ENCODE measurements at regions not wholly inside any gene's neighbourhood (a gene's known extent, or its start where the extent isn't known, plus 50 kb on each side); places are given as distances from the start of the nearest gene placed in this dataset.

GRCh38 chr5:5588887-5589826 lies 166.7 kb downstream of the ICE1 start:
- TF ChIP-seq, protein P1, sequence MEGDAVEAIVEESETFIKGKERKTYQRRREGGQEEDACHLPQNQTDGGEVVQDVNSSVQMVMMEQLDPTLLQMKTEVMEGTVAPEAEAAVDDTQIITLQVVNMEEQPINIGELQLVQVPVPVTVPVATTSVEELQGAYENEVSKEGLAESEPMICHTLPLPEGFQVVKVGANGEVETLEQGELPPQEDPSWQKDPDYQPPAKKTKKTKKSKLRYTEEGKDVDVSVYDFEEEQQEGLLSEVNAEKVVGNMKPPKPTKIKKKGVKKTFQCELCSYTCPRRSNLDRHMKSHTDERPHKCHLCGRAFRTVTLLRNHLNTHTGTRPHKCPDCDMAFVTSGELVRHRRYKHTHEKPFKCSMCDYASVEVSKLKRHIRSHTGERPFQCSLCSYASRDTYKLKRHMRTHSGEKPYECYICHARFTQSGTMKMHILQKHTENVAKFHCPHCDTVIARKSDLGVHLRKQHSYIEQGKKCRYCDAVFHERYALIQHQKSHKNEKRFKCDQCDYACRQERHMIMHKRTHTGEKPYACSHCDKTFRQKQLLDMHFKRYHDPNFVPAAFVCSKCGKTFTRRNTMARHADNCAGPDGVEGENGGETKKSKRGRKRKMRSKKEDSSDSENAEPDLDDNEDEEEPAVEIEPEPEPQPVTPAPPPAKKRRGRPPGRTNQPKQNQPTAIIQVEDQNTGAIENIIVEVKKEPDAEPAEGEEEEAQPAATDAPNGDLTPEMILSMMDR (conservative IDR thresholded peaks at IDR 0.05; ENCODE audit: low read depth, low read length): no peak
- no peak for TF ChIP-seq EZH2 (IDR thresholded peaks at IDR 0.05; ENCODE audit: borderline replicate concordance, low read depth, low read length, poor library complexity, severe bottlenecking)
